GM12878 (cell line): ENCODE measurements at regions not wholly inside any gene's neighbourhood (a gene's known extent, or its start where the extent isn't known, plus 50 kb on each side); places are given as distances from the start of the nearest gene placed in this dataset.

Experiments used
- EZH2 ChIP-seq: IDR thresholded peaks from 2 replicates; pipeline ENCODE4 v1.6.1; 2012; ENCODE audit warnings: low read depth, mild to moderate bottlenecking, control low read depth, inconsistent platforms, low read length, borderline replicate concordance; ENCODE audit not compliant: control insufficient read depth
- SIN3A ChIP-seq: IDR thresholded peaks from 2 replicates; pipeline ENCODE4 v1.6.1; 2012; ENCODE audit warnings: low read depth, low read length, improper control_type of control experiment
- TF ChIP-seq, protein P1 (sequence below), 3 experiments: IDR thresholded peaks in 2 of 3; conservative IDR thresholded peaks in 1 of 3; 2 replicates each; pipeline ENCODE4 v1.5.1; 2011; ENCODE audit warnings: low read depth in 3 of 3, low read length in 3 of 3, mild to moderate bottlenecking in 3 of 3, control low read depth in 2 of 3, moderate library complexity in 2 of 3, inconsistent platforms in 1 of 3, mixed read lengths in 1 of 3; ENCODE audit not compliant: control insufficient read depth in 2 of 3, insufficient read depth in 1 of 3; ENCODE audit errors: extremely low read depth in 1 of 3

DNA sequence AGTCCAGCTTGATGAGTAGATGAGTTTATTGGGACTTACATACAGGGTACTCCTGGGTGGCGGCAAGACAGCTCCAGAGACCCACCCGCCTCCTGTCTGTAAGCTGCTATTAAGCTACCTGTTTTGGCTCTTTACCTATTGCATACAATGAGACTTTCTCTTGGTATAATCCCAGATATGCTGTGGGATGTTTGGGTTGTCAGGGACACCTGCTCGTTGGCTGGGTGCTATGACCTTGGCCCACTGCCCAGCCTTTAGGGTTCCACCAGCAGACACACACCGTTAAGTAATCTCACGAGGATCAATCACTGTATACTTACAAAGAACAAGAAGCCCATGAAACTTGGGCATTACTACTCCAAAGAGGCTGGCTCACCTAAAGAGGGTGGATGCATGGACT, 116.4 kb downstream of the NPIPB5 start:
- TF ChIP-seq EZH2 (no peak), SIN3A (no peak)
- TF ChIP-seq, protein P1, sequence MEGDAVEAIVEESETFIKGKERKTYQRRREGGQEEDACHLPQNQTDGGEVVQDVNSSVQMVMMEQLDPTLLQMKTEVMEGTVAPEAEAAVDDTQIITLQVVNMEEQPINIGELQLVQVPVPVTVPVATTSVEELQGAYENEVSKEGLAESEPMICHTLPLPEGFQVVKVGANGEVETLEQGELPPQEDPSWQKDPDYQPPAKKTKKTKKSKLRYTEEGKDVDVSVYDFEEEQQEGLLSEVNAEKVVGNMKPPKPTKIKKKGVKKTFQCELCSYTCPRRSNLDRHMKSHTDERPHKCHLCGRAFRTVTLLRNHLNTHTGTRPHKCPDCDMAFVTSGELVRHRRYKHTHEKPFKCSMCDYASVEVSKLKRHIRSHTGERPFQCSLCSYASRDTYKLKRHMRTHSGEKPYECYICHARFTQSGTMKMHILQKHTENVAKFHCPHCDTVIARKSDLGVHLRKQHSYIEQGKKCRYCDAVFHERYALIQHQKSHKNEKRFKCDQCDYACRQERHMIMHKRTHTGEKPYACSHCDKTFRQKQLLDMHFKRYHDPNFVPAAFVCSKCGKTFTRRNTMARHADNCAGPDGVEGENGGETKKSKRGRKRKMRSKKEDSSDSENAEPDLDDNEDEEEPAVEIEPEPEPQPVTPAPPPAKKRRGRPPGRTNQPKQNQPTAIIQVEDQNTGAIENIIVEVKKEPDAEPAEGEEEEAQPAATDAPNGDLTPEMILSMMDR (IDR thresholded peaks at IDR 0.05 in 2 of 3, conservative IDR thresholded peaks at IDR 0.05 in 1 of 3; ENCODE audit: control insufficient read depth in 2 of 3, extremely low read depth in 1 of 3, insufficient read depth in 1 of 3, low read depth in 3 of 3, low read length in 3 of 3) = no peak
